ENCODE measurements at regions not wholly inside any gene's neighbourhood (a gene's known extent, or its start where the extent isn't known, plus 50 kb on each side); places are given as distances from the start of the nearest gene placed in this dataset.

DNA sequence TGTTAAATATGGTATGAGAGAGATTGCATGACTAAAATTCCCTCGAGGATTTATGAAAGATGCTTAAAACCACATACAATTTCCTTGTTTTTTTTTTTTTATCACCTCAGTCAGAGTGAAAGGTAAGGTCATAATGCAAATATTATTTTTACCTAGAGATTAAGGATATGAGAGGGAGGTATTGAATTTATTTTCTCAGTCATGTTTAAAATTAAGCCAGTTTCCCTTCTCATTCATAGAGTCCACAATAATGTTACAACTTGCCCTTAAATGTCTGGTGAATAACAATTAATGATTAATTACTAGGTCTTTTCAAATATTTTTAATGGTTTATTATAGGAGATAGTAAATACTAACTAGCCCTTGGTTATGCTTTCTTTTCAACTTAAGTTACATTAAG, 144.9 kb upstream of the HAPLN1 start (continued):
- TF ChIP-seq NRF1 (IDR thresholded peaks at IDR 0.05; ENCODE audit: low read depth, low read length) (no peak), SP1 (IDR thresholded peaks at IDR 0.05; ENCODE audit: low read depth, low read length) (no peak), TCF12 (IDR thresholded peaks at IDR 0.05; ENCODE audit: low read depth, low read length) (no peak), KDM4A (IDR thresholded peaks at IDR 0.05; ENCODE audit: low read depth, low read length, severe bottlenecking) (no peak)
